ENCODE measurements at regions not wholly inside any gene's neighbourhood (a gene's known extent, or its start where the extent isn't known, plus 50 kb on each side); places are given as distances from the start of the nearest gene placed in this dataset.

DNA sequence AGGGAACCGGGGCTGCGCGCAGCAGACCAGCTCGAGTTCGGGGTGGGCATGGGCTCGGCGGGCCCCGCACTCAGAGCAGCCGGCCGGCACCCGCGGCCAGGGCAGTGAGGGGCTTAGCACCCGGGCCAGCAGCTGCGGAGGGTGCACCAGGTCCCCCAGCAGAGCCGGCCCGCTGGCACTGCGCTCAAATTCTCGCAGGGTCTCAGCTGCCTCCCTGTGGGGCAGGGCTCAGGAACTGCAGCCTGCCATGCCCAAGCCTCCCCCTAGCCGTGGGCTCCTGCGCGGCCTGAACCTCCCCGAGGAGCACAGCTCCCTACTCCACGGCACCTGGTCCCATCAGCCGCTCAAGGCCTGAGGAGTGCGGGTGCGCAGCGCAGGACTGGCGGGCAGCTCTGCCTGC, 172.9 kb upstream of the SLC30A5 start:
- no peak for TF ChIP-seq JUNB (CRISPR knock-in tag; conservative IDR thresholded peaks at IDR 0.05)
- no peak for TF ChIP-seq IRF2 (CRISPR knock-in tag; IDR thresholded peaks at IDR 0.05)
- TF ChIP-seq, protein P1, sequence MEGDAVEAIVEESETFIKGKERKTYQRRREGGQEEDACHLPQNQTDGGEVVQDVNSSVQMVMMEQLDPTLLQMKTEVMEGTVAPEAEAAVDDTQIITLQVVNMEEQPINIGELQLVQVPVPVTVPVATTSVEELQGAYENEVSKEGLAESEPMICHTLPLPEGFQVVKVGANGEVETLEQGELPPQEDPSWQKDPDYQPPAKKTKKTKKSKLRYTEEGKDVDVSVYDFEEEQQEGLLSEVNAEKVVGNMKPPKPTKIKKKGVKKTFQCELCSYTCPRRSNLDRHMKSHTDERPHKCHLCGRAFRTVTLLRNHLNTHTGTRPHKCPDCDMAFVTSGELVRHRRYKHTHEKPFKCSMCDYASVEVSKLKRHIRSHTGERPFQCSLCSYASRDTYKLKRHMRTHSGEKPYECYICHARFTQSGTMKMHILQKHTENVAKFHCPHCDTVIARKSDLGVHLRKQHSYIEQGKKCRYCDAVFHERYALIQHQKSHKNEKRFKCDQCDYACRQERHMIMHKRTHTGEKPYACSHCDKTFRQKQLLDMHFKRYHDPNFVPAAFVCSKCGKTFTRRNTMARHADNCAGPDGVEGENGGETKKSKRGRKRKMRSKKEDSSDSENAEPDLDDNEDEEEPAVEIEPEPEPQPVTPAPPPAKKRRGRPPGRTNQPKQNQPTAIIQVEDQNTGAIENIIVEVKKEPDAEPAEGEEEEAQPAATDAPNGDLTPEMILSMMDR (IDR thresholded peaks at IDR 0.05 in 2 of 3, conservative IDR thresholded peaks at IDR 0.05 in 1 of 3; ENCODE audit: insufficient read depth in 2 of 3, low read depth in 1 of 3, low read length in 3 of 3): no peak
- TF ChIP-seq, protein P2, sequence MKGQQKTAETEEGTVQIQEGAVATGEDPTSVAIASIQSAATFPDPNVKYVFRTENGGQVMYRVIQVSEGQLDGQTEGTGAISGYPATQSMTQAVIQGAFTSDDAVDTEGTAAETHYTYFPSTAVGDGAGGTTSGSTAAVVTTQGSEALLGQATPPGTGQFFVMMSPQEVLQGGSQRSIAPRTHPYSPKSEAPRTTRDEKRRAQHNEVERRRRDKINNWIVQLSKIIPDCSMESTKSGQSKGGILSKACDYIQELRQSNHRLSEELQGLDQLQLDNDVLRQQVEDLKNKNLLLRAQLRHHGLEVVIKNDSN (CRISPR knock-in tag; IDR thresholded peaks at IDR 0.05): no peak
- TF ChIP-seq ZNF263 (CRISPR knock-in tag; IDR thresholded peaks at IDR 0.05; ENCODE audit: borderline replicate concordance): no peak
- no peak for TF ChIP-seq POLR2AphosphoS2 (IDR thresholded peaks at IDR 0.05; ENCODE audit: low read length)
- TF ChIP-seq KDM1A (IDR thresholded peaks at IDR 0.05): no peak
- TF ChIP-seq, protein P3, sequence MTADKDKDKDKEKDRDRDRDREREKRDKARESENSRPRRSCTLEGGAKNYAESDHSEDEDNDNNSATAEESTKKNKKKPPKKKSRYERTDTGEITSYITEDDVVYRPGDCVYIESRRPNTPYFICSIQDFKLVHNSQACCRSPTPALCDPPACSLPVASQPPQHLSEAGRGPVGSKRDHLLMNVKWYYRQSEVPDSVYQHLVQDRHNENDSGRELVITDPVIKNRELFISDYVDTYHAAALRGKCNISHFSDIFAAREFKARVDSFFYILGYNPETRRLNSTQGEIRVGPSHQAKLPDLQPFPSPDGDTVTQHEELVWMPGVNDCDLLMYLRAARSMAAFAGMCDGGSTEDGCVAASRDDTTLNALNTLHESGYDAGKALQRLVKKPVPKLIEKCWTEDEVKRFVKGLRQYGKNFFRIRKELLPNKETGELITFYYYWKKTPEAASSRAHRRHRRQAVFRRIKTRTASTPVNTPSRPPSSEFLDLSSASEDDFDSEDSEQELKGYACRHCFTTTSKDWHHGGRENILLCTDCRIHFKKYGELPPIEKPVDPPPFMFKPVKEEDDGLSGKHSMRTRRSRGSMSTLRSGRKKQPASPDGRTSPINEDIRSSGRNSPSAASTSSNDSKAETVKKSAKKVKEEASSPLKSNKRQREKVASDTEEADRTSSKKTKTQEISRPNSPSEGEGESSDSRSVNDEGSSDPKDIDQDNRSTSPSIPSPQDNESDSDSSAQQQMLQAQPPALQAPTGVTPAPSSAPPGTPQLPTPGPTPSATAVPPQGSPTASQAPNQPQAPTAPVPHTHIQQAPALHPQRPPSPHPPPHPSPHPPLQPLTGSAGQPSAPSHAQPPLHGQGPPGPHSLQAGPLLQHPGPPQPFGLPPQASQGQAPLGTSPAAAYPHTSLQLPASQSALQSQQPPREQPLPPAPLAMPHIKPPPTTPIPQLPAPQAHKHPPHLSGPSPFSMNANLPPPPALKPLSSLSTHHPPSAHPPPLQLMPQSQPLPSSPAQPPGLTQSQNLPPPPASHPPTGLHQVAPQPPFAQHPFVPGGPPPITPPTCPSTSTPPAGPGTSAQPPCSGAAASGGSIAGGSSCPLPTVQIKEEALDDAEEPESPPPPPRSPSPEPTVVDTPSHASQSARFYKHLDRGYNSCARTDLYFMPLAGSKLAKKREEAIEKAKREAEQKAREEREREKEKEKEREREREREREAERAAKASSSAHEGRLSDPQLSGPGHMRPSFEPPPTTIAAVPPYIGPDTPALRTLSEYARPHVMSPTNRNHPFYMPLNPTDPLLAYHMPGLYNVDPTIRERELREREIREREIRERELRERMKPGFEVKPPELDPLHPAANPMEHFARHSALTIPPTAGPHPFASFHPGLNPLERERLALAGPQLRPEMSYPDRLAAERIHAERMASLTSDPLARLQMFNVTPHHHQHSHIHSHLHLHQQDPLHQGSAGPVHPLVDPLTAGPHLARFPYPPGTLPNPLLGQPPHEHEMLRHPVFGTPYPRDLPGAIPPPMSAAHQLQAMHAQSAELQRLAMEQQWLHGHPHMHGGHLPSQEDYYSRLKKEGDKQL (CRISPR knock-in tag; IDR thresholded peaks at IDR 0.05; ENCODE audit: borderline replicate concordance): no peak
- no peak for TF ChIP-seq RBBP5 (IDR thresholded peaks at IDR 0.05; ENCODE audit: borderline replicate concordance, insufficient read depth, low read length, poor library complexity, severe bottlenecking)

Measured in K562 (cell line).